Neuronal stem cell (in vitro differentiated cells): ENCODE measurements at regions not wholly inside any gene's neighbourhood (a gene's known extent, or its start where the extent isn't known, plus 50 kb on each side); places are given as distances from the start of the nearest gene placed in this dataset.

Experiments
- DNase-seq: peaks from one replicate; pipeline ENCODE4 v3.0.0-alpha.2; 2013; ENCODE audit warnings: low spot score
- H2AFZ ChIP-seq: one replicate; pipeline ENCODE4 v1.6.1; 2013; ENCODE audit warnings: mild to moderate bottlenecking, low read length, inconsistent platforms
- H2AK5ac ChIP-seq: 2 replicates; pipeline ENCODE4 v1.6.1; 2013; ENCODE audit warnings: low read depth, mild to moderate bottlenecking, inconsistent platforms, low read length, moderate library complexity, mixed read lengths
- H2BK120ac ChIP-seq: 2 replicates; pipeline ENCODE4 v1.6.1; 2013; ENCODE audit warnings: low read depth, mild to moderate bottlenecking, inconsistent platforms, low read length, moderate library complexity, mixed read lengths
- H2BK12ac ChIP-seq: one replicate; pipeline ENCODE4 v1.6.1; 2013; ENCODE audit warnings: low read length, inconsistent platforms
- H2BK15ac ChIP-seq: 2 replicates; pipeline ENCODE4 v1.6.1; 2013; ENCODE audit warnings: mild to moderate bottlenecking, low read length, inconsistent platforms, mixed read lengths
- H2BK5ac ChIP-seq: one replicate; pipeline ENCODE4 v1.6.1; 2013; ENCODE audit warnings: inconsistent platforms, mild to moderate bottlenecking, low read length, moderate library complexity
- H3K14ac ChIP-seq: one replicate; pipeline ENCODE4 v1.6.1; 2013; ENCODE audit warnings: low read length, inconsistent platforms
- H3K18ac ChIP-seq: 2 replicates; pipeline ENCODE4 v1.6.1; 2013; ENCODE audit warnings: low read length, inconsistent platforms
- H3K23ac ChIP-seq: 2 replicates; pipeline ENCODE4 v1.6.1; 2013; ENCODE audit warnings: low read depth, mild to moderate bottlenecking, mixed read lengths, low read length, inconsistent platforms; ENCODE audit not compliant: poor library complexity
- H3K27ac ChIP-seq: replicated peaks from 3 replicates; pipeline ENCODE4 v1.5.1; 2013; ENCODE audit warnings: low read length, inconsistent platforms
- H3K27me3 ChIP-seq, 3 experiments: 2 replicates each; pipeline ENCODE4 v1.6.1; 2013; ENCODE audit warnings: low read length in 3 of 3, mild to moderate bottlenecking in 2 of 3, inconsistent platforms in 1 of 3, low read depth in 1 of 3, mixed read lengths in 1 of 3, moderate library complexity in 1 of 3; ENCODE audit not compliant: control insufficient read depth in 3 of 3, insufficient read depth in 3 of 3
- H3K36me3 ChIP-seq, 2 donors: replicated peaks in 1 of 2; 2 replicates each; pipeline ENCODE4 v1.6.1; 2013; ENCODE audit warnings: low read length in 2 of 2; ENCODE audit not compliant: control insufficient read depth in 2 of 2, insufficient read depth in 2 of 2
- H3K4ac ChIP-seq: 2 replicates; pipeline ENCODE4 v1.6.1; 2013; ENCODE audit warnings: inconsistent platforms, mild to moderate bottlenecking, low read length, moderate library complexity
- H3K4me1 ChIP-seq, 2 donors: 1 replicate in 1 of 2; 2 replicates in 1 of 2; pipeline ENCODE4 v1.6.1; 2013; ENCODE audit warnings: low read length in 2 of 2, low read depth in 1 of 2; ENCODE audit not compliant: control insufficient read depth in 2 of 2, insufficient read depth in 1 of 2
- H3K4me2 ChIP-seq: one replicate; pipeline ENCODE4 v1.6.1; 2013; ENCODE audit warnings: mild to moderate bottlenecking, low read length, inconsistent platforms; ENCODE audit not compliant: insufficient read depth, poor library complexity, severe bottlenecking
- H3K4me3 ChIP-seq, 2 donors: 2 replicates each; pipeline ENCODE4 v1.5.1; 2013; ENCODE audit warnings: low read length in 2 of 2, mild to moderate bottlenecking in 2 of 2, inconsistent platforms in 1 of 2, moderate library complexity in 1 of 2
- H3K79me1 ChIP-seq: one replicate; pipeline ENCODE4 v1.6.1; 2013; ENCODE audit warnings: low read depth, mild to moderate bottlenecking, inconsistent platforms, low read length, moderate library complexity
- H3K9ac ChIP-seq: one replicate; pipeline ENCODE4 v1.6.1; 2013; ENCODE audit warnings: mild to moderate bottlenecking, low read depth, low read length, inconsistent platforms; ENCODE audit not compliant: poor library complexity
- H3K9me3 ChIP-seq, 2 donors: replicated peaks in 1 of 2; 2 replicates each; pipeline versions ENCODE3 to v1.6.1; 2013; ENCODE audit warnings: low read length in 2 of 2, mild to moderate bottlenecking in 2 of 2, inconsistent platforms in 1 of 2, low read depth in 1 of 2, mixed read lengths in 1 of 2, moderate library complexity in 1 of 2; ENCODE audit not compliant: control insufficient read depth in 2 of 2, insufficient read depth in 1 of 2
- H4K8ac ChIP-seq: one replicate; pipeline ENCODE4 v1.6.1; 2013; ENCODE audit warnings: low read depth, mild to moderate bottlenecking, inconsistent platforms, low read length, moderate library complexity
- H4K91ac ChIP-seq: one replicate; pipeline ENCODE4 v1.6.1; 2013; ENCODE audit warnings: low read length, low read depth, mild to moderate bottlenecking, inconsistent platforms; ENCODE audit not compliant: poor library complexity
- WGBS, 2 donors: extraction: QIAGEN DNeasy Blood & Tissue Kit; methylation state at CpG; one replicate each; pipeline ENCODE4 v1.1.7; 2013; ENCODE audit warnings: missing lambda C conversion rate in 2 of 2, mixed read lengths in 1 of 2; ENCODE audit not compliant: insufficient read length in 2 of 2, insufficient replicate concordance in 1 of 2; ENCODE audit errors: extremely low coverage in 2 of 2; 5-methylcytosine and 5-hydroxymethylcytosine counted together

DNA sequence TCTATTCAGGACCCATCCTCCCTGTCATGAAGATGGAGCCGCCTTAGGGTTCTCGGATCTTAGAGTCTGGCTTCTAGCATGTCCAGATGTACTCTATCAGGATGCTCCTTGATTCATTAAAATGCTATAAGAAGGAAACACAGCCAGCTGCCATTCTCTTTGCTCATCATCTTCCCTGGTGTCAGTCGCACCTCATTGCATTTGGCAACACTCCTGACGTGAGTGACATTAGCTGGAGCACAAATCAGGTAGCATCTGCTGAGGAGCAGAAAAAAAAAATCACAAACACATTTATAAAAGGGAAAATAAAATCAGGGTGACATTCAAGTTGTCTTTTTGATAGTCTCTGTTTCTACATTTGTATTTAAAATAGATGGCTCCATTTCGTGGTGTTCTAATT lies 226.1 kb upstream of the NMUR2 start:
- H2BK12ac ChIP-seq, result no peak overlapping the region
- H4K91ac ChIP-seq, result no peak overlapping the region
- H2AFZ ChIP-seq, result no peak overlapping the region
- peaks cover 9 to 11% of the 10 kb centered on the region in 2 donors for H3K4me1 ChIP-seq
- H2BK5ac ChIP-seq, result no peak overlapping the region
- H2BK120ac ChIP-seq, result no peak overlapping the region
- H3K4ac ChIP-seq, result no peak overlapping the region
- no peak overlapping the region for H2AK5ac ChIP-seq
- H3K27ac ChIP-seq, result no peak overlapping the region
- H2BK15ac ChIP-seq, result no peak overlapping the region
- no peak overlapping the region for H3K4me2 ChIP-seq
- no peak overlapping the region for H3K14ac ChIP-seq
- H4K8ac ChIP-seq, result no peak overlapping the region
- no peaks in the 10 kb centered on the region for H3K27me3 ChIP-seq
- no peak overlapping the region for H3K23ac ChIP-seq
- no peaks in the 10 kb centered on the region for H3K36me3 ChIP-seq
- no peak for DNase-seq
- WGBS, 2 donors, result no CpG with 5 or more reads among the region's 5 CpGs
- no peak overlapping the region for H3K9ac ChIP-seq
- H3K79me1 ChIP-seq, result no peaks in the 10 kb centered on the region
- no peak overlapping the region for H3K4me3 ChIP-seq
- no peaks in the 10 kb centered on the region for H3K9me3 ChIP-seq
- H3K18ac ChIP-seq, result no peak overlapping the region

DNA sequence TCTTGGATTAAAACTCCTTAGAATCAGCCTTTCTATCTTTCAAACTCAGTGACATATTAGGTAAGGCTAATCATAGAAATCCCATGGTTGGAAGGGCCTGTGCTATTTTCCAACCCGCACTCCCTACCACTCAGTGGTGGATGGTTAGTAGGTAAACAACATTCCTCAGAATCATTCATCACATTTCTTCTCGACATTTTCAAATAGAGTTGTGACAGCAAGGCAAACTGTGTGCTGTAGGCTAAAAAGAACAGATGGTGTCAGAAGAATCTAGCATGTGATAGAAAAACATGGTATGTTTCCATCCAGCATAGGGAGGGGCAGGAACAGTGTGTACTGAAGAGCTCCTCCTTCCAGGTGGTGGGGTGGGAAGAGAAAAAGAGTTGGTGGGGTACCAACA lies 227.3 kb upstream of the NMUR2 start:
- H3K23ac ChIP-seq, result no peak overlapping the region
- H2AK5ac ChIP-seq, result no peak overlapping the region
- no peak overlapping the region for H3K4ac ChIP-seq
- H3K79me1 ChIP-seq, result no peaks in the 10 kb centered on the region
- no peak overlapping the region for H3K18ac ChIP-seq
- H2BK120ac ChIP-seq, result no peak overlapping the region
- no CpG with 5 or more reads among the region's 2 CpGs for whole genome bisulfite sequencing, 2 donors
- H3K27me3 ChIP-seq, result no peaks in the 10 kb centered on the region
- H3K9me3 ChIP-seq, result no peaks in the 10 kb centered on the region
- H4K8ac ChIP-seq, result no peak overlapping the region
- H3K27ac ChIP-seq, result no peak overlapping the region
- H3K4me2 ChIP-seq, result no peak overlapping the region
- no peak overlapping the region for H2BK5ac ChIP-seq
- no peak overlapping the region for H3K4me3 ChIP-seq
- no peak overlapping the region for H4K91ac ChIP-seq
- H3K36me3 ChIP-seq, result no peaks in the 10 kb centered on the region
- H2BK15ac ChIP-seq, result no peak overlapping the region
- no peak overlapping the region for H2BK12ac ChIP-seq
- H3K4me1 ChIP-seq, result peaks cover 9 to 11% of the 10 kb centered on the region in 2 donors
- H3K9ac ChIP-seq, result no peak overlapping the region
- H3K14ac ChIP-seq, result no peak overlapping the region
- peak overlapping the region; percentile 5 for H2AFZ ChIP-seq
- no peak for DNase-seq

- no peaks in the 10 kb centered on the region for H3K79me1 ChIP-seq
- no peak overlapping the region for H2BK12ac ChIP-seq
- no peak overlapping the region for H4K8ac ChIP-seq
- no peak overlapping the region for H3K23ac ChIP-seq
- no peak overlapping the region for H2AFZ ChIP-seq
- H3K27ac ChIP-seq, result peak overlapping the region; percentile 4
- H3K14ac ChIP-seq, result no peak overlapping the region
- H3K27me3 ChIP-seq, result no peaks in the 10 kb centered on the region
- H3K4ac ChIP-seq, result no peak overlapping the region
- no peak overlapping the region for H4K91ac ChIP-seq
- H3K18ac ChIP-seq, result no peak overlapping the region
- no peak overlapping the region for H3K4me3 ChIP-seq
- peak; percentile 55 for DNase-seq
- no peak overlapping the region for H3K4me2 ChIP-seq
- H2BK120ac ChIP-seq, result no peak overlapping the region
- H3K9ac ChIP-seq, result no peak overlapping the region
- H2BK5ac ChIP-seq, result no peak overlapping the region
- H3K9me3 ChIP-seq, result no peaks in the 10 kb centered on the region
- no peaks in the 10 kb centered on the region for H3K36me3 ChIP-seq
- H2AK5ac ChIP-seq, result no peak overlapping the region
- peaks cover 9% of the 10 kb centered on the region in 2 donors for H3K4me1 ChIP-seq
- H2BK15ac ChIP-seq, result no peak overlapping the region
Observed at GRCh38 chr5:152634586-152634985, 229.5 kb upstream of the NMUR2 start.

GRCh38 chr5:152638996-152639552 lies 234.0 kb upstream of the NMUR2 start:
- H3K79me1 ChIP-seq, result no peaks in the 10 kb centered on the region
- H3K18ac ChIP-seq, result no peak overlapping the region

More at GRCh38 chr5:152638996-152639552, 234.0 kb upstream of the NMUR2 start:
- Histone ChIP-seq H2AK5ac (no peak overlapping the region), H2AFZ (no peak overlapping the region), H3K4me1 (peaks cover 9% of the 10 kb centered on the region in 2 donors), H2BK120ac (no peak overlapping the region), H4K91ac (no peak overlapping the region), H2BK15ac (no peak overlapping the region), H3K27me3 (no peaks in the 10 kb centered on the region), H3K36me3 (no peaks in the 10 kb centered on the region), H4K8ac (no peak overlapping the region), H3K27ac (no peak overlapping the region), H3K9me3 (no peaks in the 10 kb centered on the region), H3K9ac (no peak overlapping the region), H2BK5ac (no peak overlapping the region), H3K4me2 (no peak overlapping the region), H2BK12ac (no peak overlapping the region), H3K4me3 (no peak overlapping the region), H3K14ac (no peak overlapping the region), H3K4ac (no peak overlapping the region), H3K23ac (no peak overlapping the region)
- DNase-seq, result no peak
- no CpG with 5 or more reads among the region's 2 CpGs for WGBS, 2 donors
